Left colon (tissue), 2 donors: ENCODE measurements at regions not wholly inside any gene's neighbourhood (a gene's known extent, or its start where the extent isn't known, plus 50 kb on each side); places are given as distances from the start of the nearest gene placed in this dataset.

Source experiments
- ATAC-seq: fragments of 200-7000 bp; cut with Tn5 transposase; one replicate; pipeline ENCODE4 v1.9.1; 2020; ENCODE audit warnings: mild to moderate bottlenecking, moderate library complexity
- DNase-seq, 2 donors: peaks; one replicate each; pipeline ENCODE4 v3.0.0-alpha.2; 2020
- intact Hi-C, 2 donors: fragments of 100-400 bp; cut with DNase I in 1 of 2; cut with micrococcal nuclease in 1 of 2; formaldehyde crosslinking; loops; one replicate each; pipeline versions ENCODE4 v1.11.2 to v1.14.0; 2022; cut with DNase I, micrococcal nuclease
- donor health status: DM: no; HTN: no; CAD: no.
- donor health status: DM: yes; HTN: yes; CAD: no.

GRCh38 chr16:6536411-6536810 is 796.2 kb upstream of the RBFOX1 start:
- ATAC-seq = no peak
- intact Hi-C loops = no loop called here
- DNase-seq = no peak

GRCh38 chr16:6531067-6531466 is 801.6 kb upstream of the RBFOX1 start:
- no peak for ATAC-seq
- intact Hi-C loops = no loop called here
- no peak for DNase-seq

- no peak for DNase-seq
These were observed 804.4 kb upstream of the RBFOX1 start for GRCh38 chr16:6528217-6528616.

GRCh38 chr16:6527646-6528045 is 805.0 kb upstream of the RBFOX1 start:
- DNase-seq (no peak), ATAC-seq (no peak)
- intact Hi-C loops = no loop called here

More at GRCh38 chr16:6528217-6528616, 804.4 kb upstream of the RBFOX1 start:
- intact Hi-C loops = no loop called here
- no peak for ATAC-seq

GRCh38 chr16:6524501-6524900 is 808.1 kb upstream of the RBFOX1 start:
- DNase-seq = no peak
- intact Hi-C loops = no loop called here
- no peak for ATAC-seq

GRCh38 chr16:6517020-6517720 is 815.5 kb upstream of the RBFOX1 start:
- DNase-seq (no peak), ATAC-seq (no peak)
- intact Hi-C loops = no loop called here

- DNase-seq (no peak), ATAC-seq (no peak)
- intact Hi-C loops = no loop called here
These were observed 820.1 kb upstream of the RBFOX1 start for GRCh38 chr16:6512512-6512911.

- ATAC-seq (no peak), DNase-seq (no peak)
- intact Hi-C loops = no loop called here
These were observed 822.4 kb upstream of the RBFOX1 start for GRCh38 chr16:6510261-6510660.

GRCh38 chr16:6499413-6499812 is 833.2 kb upstream of the RBFOX1 start:
- ATAC-seq = no peak
- intact Hi-C loops = no loop called here

GRCh38 chr16:6498858-6499257 is 833.8 kb upstream of the RBFOX1 start:
- no peak for DNase-seq
- no peak for ATAC-seq
- intact Hi-C loops = no loop called here

More at GRCh38 chr16:6499413-6499812, 833.2 kb upstream of the RBFOX1 start:
- DNase-seq = no peak

GRCh38 chr16:6496996-6497395 is 835.6 kb upstream of the RBFOX1 start:
- intact Hi-C loops = no loop called here
- DNase-seq = no peak
- ATAC-seq = no peak

- no peak for ATAC-seq
- DNase-seq = no peak
- intact Hi-C loops = no loop called here
These were observed 837.0 kb upstream of the RBFOX1 start for GRCh38 chr16:6495486-6496210.

GRCh38 chr16:6494716-6495115 is 837.9 kb upstream of the RBFOX1 start:
- ATAC-seq (no peak), DNase-seq (no peak)
- intact Hi-C loops = no loop called here

GRCh38 chr16:6493555-6493954 is 839.1 kb upstream of the RBFOX1 start:
- ATAC-seq (peak; percentile 97), DNase-seq (no peak)
- intact Hi-C loops = no loop called here

- DNase-seq (no peak), ATAC-seq (peak; percentile 74)
- intact Hi-C loops = no loop called here
These were observed 839.9 kb upstream of the RBFOX1 start for GRCh38 chr16:6492742-6493141.

- no peak for DNase-seq
- ATAC-seq = no peak
- intact Hi-C loops = no loop called here
These were observed 847.7 kb upstream of the RBFOX1 start for GRCh38 chr16:6484935-6485334.

GRCh38 chr16:6484081-6484480 is 848.6 kb upstream of the RBFOX1 start:
- no peak for DNase-seq
- no peak for ATAC-seq
- intact Hi-C loops = no loop called here

GRCh38 chr16:6483469-6484033 is 849.1 kb upstream of the RBFOX1 start:
- intact Hi-C loops = no loop called here
- no peak for ATAC-seq

GRCh38 chr16:6482696-6483468 is 849.8 kb upstream of the RBFOX1 start:
- ATAC-seq (peak; percentile 42), DNase-seq (peak in 1 of 2 donors; percentile 7)
- intact Hi-C loops = no loop called here

More at GRCh38 chr16:6483469-6484033, 849.1 kb upstream of the RBFOX1 start:
- no peak for DNase-seq
